ENCODE measurements at regions not wholly inside any gene's neighbourhood (a gene's known extent, or its start where the extent isn't known, plus 50 kb on each side); places are given as distances from the start of the nearest gene placed in this dataset.

DNA sequence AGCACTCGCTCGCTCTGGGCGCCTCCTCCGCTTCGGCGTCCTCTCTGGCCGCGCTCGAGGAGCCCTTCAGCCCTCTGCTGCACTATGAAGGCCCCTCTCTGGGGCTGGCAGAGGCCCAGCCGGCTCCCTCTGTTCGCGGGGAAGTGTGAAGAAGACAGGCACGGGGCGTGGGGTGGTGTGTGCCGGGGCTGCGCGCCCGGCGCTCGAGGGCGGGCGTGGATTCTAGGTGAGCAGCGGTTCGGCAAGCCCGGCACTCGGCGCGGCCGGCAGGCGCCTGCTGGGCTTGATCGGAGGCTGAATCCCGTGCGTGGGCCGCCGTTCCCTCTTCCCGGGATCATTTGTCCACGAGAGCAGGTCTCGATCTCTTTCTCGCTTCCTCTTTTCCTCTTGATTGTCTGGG lies 153.0 kb downstream of the SLC35B3 start:
- TF ChIP-seq SIN3A (IDR thresholded peaks at IDR 0.05; ENCODE audit: borderline replicate concordance, insufficient read depth, low read length), result no peak
- TF ChIP-seq, protein P1, sequence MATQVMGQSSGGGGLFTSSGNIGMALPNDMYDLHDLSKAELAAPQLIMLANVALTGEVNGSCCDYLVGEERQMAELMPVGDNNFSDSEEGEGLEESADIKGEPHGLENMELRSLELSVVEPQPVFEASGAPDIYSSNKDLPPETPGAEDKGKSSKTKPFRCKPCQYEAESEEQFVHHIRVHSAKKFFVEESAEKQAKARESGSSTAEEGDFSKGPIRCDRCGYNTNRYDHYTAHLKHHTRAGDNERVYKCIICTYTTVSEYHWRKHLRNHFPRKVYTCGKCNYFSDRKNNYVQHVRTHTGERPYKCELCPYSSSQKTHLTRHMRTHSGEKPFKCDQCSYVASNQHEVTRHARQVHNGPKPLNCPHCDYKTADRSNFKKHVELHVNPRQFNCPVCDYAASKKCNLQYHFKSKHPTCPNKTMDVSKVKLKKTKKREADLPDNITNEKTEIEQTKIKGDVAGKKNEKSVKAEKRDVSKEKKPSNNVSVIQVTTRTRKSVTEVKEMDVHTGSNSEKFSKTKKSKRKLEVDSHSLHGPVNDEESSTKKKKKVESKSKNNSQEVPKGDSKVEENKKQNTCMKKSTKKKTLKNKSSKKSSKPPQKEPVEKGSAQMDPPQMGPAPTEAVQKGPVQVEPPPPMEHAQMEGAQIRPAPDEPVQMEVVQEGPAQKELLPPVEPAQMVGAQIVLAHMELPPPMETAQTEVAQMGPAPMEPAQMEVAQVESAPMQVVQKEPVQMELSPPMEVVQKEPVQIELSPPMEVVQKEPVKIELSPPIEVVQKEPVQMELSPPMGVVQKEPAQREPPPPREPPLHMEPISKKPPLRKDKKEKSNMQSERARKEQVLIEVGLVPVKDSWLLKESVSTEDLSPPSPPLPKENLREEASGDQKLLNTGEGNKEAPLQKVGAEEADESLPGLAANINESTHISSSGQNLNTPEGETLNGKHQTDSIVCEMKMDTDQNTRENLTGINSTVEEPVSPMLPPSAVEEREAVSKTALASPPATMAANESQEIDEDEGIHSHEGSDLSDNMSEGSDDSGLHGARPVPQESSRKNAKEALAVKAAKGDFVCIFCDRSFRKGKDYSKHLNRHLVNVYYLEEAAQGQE (IDR thresholded peaks at IDR 0.05; ENCODE audit: insufficient read depth in 1 of 2, low read depth in 2 of 2, low read length in 2 of 2), result no peak
- TF ChIP-seq TAF1 (IDR thresholded peaks at IDR 0.05; ENCODE audit: borderline replicate concordance, insufficient read depth, low read length), result no peak
- TF ChIP-seq POLR2AphosphoS5 (IDR thresholded peaks at IDR 0.05; ENCODE audit: low read depth, low read length), result no peak
- no peak for TF ChIP-seq FOXP2 (optimal IDR thresholded peaks at IDR 0.05; ENCODE audit: borderline replicate concordance, extremely low read depth, extremely low read length, insufficient read depth)

DNA sequence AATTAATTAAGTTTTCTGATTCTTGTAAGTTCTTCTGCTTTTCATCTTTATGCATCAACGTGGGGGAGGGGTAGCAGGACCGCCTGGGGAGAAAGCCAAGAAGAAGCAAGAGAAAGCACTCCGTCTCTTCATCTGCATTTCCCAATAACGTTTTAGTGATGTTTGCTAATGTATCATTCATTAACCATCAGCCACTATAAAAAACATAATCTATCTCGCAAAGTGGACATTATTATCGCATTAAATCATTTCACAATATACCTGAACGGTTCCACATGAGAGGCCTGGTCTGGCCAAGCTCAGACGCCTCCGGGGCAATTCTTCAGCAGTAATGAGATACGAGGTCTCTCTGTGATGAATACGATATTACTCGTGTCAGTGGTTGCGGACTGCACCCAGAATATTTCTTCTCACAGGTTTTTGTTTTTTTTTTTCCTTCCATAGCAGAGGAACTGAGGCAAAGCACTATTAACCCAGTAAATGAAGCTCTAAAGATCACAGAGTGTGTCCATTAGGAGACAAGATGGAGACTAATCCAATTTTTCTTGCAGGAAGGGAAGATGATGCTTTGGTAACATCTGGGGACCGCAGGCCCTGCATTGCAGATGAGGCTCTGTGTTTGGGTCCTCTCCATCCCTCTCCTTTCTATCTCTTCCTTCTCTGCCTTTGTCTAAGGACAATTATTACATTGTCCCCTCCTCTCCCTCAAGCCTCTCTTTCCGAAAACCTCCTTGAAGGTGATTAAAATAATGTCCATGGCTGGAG lies 156.1 kb downstream of the SLC35B3 start:
- TF ChIP-seq SIN3A (IDR thresholded peaks at IDR 0.05; ENCODE audit: borderline replicate concordance, insufficient read depth, low read length) (no peak), TAF1 (IDR thresholded peaks at IDR 0.05; ENCODE audit: borderline replicate concordance, insufficient read depth, low read length) (no peak), POLR2AphosphoS5 (IDR thresholded peaks at IDR 0.05; ENCODE audit: low read depth, low read length) (no peak), FOXP2 (optimal IDR thresholded peaks at IDR 0.05; ENCODE audit: borderline replicate concordance, extremely low read depth, extremely low read length, insufficient read depth) (no peak)
- TF ChIP-seq, protein P1 (IDR thresholded peaks at IDR 0.05; ENCODE audit: insufficient read depth in 1 of 2, low read depth in 2 of 2, low read length in 2 of 2), result no peak

DNA sequence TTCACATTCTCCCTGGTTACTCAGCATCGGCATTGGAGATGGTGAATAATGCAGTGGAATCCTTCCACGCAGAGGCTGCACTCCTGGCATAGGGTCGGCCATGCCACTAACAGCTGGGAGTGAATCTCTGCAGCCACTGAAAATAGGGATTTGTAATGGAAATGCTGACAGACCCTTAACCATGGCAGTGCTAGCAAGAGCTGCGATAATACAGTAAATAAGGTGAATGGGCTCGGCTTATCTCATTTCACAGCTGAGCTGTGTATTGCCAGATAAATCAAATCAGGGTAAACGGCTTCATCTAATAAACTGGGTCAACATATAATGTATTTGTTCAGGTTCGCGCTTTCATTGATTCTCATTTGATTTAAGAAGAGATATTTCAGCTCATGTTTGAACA lies 156.8 kb downstream of the SLC35B3 start:
- TF ChIP-seq SIN3A (IDR thresholded peaks at IDR 0.05; ENCODE audit: borderline replicate concordance, insufficient read depth, low read length) (no peak), POLR2AphosphoS5 (IDR thresholded peaks at IDR 0.05; ENCODE audit: low read depth, low read length) (no peak), FOXP2 (optimal IDR thresholded peaks at IDR 0.05; ENCODE audit: borderline replicate concordance, extremely low read depth, extremely low read length, insufficient read depth) (no peak), TAF1 (IDR thresholded peaks at IDR 0.05; ENCODE audit: borderline replicate concordance, insufficient read depth, low read length) (no peak)
- TF ChIP-seq, protein P1 (IDR thresholded peaks at IDR 0.05; ENCODE audit: insufficient read depth in 1 of 2, low read depth in 2 of 2, low read length in 2 of 2), result no peak

DNA sequence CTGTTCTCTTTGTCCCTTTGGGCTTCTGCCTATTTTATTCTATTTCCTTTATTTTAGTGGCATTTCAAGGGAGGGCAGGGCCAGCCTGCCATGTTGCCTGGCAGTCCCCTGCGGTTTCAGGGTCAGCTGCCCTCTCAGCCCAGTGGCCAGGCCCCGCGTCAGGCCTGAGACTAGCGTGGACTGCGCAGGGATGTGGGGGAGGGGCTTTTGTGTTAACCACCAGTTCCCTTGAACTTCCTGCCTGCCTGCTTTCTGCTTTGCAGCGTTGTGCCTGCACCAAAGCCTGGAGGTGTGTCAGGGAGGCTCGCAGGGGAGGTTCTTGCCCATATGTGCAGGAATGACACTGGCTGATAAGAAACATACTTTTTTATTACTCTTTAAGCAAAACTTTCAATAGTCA lies 157.6 kb downstream of the SLC35B3 start:
- TF ChIP-seq TAF1 (IDR thresholded peaks at IDR 0.05; ENCODE audit: borderline replicate concordance, insufficient read depth, low read length), result no peak
- no peak for TF ChIP-seq FOXP2 (optimal IDR thresholded peaks at IDR 0.05; ENCODE audit: borderline replicate concordance, extremely low read depth, extremely low read length, insufficient read depth)
- no peak for TF ChIP-seq POLR2AphosphoS5 (IDR thresholded peaks at IDR 0.05; ENCODE audit: low read depth, low read length)
- TF ChIP-seq, protein P1 (IDR thresholded peaks at IDR 0.05; ENCODE audit: insufficient read depth in 1 of 2, low read depth in 2 of 2, low read length in 2 of 2), result no peak
- TF ChIP-seq SIN3A (IDR thresholded peaks at IDR 0.05; ENCODE audit: borderline replicate concordance, insufficient read depth, low read length), result no peak

Data from PFSK-1 (cell line).